Stomach smooth muscle (tissue), 2 donors: ENCODE measurements at regions not wholly inside any gene's neighbourhood (a gene's known extent, or its start where the extent isn't known, plus 50 kb on each side); places are given as distances from the start of the nearest gene placed in this dataset.

Experiments used
- H3K27ac ChIP-seq: one replicate; pipeline ENCODE4 v1.7.0; 2013; ENCODE audit warnings: mild to moderate bottlenecking, low read length, inconsistent platforms
- H3K27me3 ChIP-seq, 2 donors: one replicate each; pipeline ENCODE4 v1.7.0; 2013; ENCODE audit warnings: low read length in 2 of 2; ENCODE audit not compliant: insufficient read depth in 2 of 2, control insufficient read depth in 1 of 2
- H3K36me3 ChIP-seq, 2 donors: one replicate each; pipeline ENCODE4 v1.7.0; 2013; ENCODE audit warnings: low read length in 2 of 2; ENCODE audit not compliant: control insufficient read depth in 2 of 2, insufficient read depth in 2 of 2
- H3K4me1 ChIP-seq: one replicate; pipeline ENCODE4 v1.7.0; 2013; ENCODE audit warnings: low read length; ENCODE audit not compliant: control insufficient read depth, insufficient read depth
- H3K4me3 ChIP-seq, 2 donors: one replicate each; pipeline ENCODE4 v1.7.0; 2013; ENCODE audit warnings: low read length in 2 of 2
- H3K9ac ChIP-seq, 2 donors: one replicate each; pipeline ENCODE4 v1.7.0; 2013; ENCODE audit warnings: low read length in 2 of 2, mild to moderate bottlenecking in 1 of 2
- H3K9me3 ChIP-seq, 2 donors: one replicate each; pipeline ENCODE4 v1.7.0; 2013; ENCODE audit warnings: low read length in 2 of 2; ENCODE audit not compliant: control insufficient read depth in 2 of 2
- donor health status: healthy.
- donor health status: Pancreatic carcinoma.

- H3K4me3 ChIP-seq: no peak overlapping the region
Measured at GRCh38 chr4:97500423-97500822, 642.9 kb downstream of the STPG2 start.

GRCh38 chr4:97504713-97505112, 638.6 kb downstream of the STPG2 start:
- no peaks in the 10 kb centered on the region for H3K36me3 ChIP-seq
- H3K27ac ChIP-seq: no peak overlapping the region
- no peaks in the 10 kb centered on the region for H3K9me3 ChIP-seq
- H3K4me3 ChIP-seq: no peak overlapping the region
- H3K9ac ChIP-seq: no peak overlapping the region
- H3K4me1 ChIP-seq: no peaks in the 10 kb centered on the region
- H3K27me3 ChIP-seq: no peaks in the 10 kb centered on the region

More at GRCh38 chr4:97500423-97500822, 642.9 kb downstream of the STPG2 start:
- Histone ChIP-seq H3K4me1 (no peaks in the 10 kb centered on the region), H3K9ac (no peak overlapping the region), H3K36me3 (no peaks in the 10 kb centered on the region), H3K9me3 (no peaks in the 10 kb centered on the region), H3K27ac (no peak overlapping the region), H3K27me3 (no peaks in the 10 kb centered on the region)

DNA sequence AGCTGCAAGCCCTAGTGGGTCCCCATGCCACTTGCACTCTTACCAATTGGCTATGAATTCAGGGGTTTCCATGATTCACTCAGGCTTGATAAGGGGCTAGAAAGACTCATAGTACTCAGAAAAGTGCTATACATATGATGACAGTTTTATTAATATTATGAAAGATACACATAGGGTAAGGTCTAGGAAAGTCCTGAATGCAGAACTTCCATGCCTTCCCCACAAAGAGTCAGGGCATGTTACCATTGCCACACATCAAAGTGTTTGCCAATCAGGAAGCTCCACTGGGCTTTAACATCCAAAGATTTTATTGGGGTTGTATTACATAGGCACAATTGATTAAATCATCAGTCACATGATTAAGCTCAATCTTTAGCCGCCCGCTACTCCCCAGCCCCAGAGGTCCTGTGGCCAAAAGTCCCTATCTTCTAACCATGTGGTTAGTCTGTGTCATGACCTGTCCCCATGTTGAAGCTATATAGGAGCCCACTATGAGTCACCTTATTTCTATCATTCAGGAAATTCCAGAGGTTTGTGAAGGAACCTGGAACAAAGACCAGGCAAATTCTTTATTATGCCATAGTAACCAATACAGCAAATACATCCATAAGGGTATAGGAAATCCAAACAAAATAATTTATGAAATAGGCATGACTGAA, 635.6 kb downstream of the STPG2 start:
- H3K4me1 ChIP-seq: no peaks in the 10 kb centered on the region
- no peaks in the 10 kb centered on the region for H3K36me3 ChIP-seq
- H3K4me3 ChIP-seq: no peak overlapping the region
- H3K9ac ChIP-seq: no peak overlapping the region
- no peaks in the 10 kb centered on the region for H3K27me3 ChIP-seq
- no peaks in the 10 kb centered on the region for H3K9me3 ChIP-seq
- no peak overlapping the region for H3K27ac ChIP-seq
